Suprapubic skin (tissue), 4 donors: ENCODE measurements at regions not wholly inside any gene's neighbourhood (a gene's known extent, or its start where the extent isn't known, plus 50 kb on each side); places are given as distances from the start of the nearest gene placed in this dataset.

Experiments
- DNase-seq, 2 donors: peaks; one replicate each; pipeline ENCODE4 v3.0.0-alpha.2; 2019; ENCODE audit warnings: low spot score in 2 of 2
- H3K27ac ChIP-seq: fragments of 200-600 bp; sonication (generic); one replicate; pipeline ENCODE4 v1.5.1; 2019
- H3K27me3 ChIP-seq: fragments of 200-600 bp; sonication (generic); one replicate; pipeline ENCODE4 v1.5.1; 2019
- H3K36me3 ChIP-seq: fragments of 200-600 bp; sonication (generic); one replicate; pipeline ENCODE4 v1.5.1; 2019
- H3K4me1 ChIP-seq: fragments of 200-600 bp; sonication (generic); one replicate; pipeline ENCODE4 v1.5.1; 2019
- H3K4me3 ChIP-seq: fragments of 200-600 bp; sonication (generic); one replicate; pipeline ENCODE4 v1.5.1; 2019; ENCODE audit warnings: mild to moderate bottlenecking
- H3K9me3 ChIP-seq: fragments of 200-600 bp; sonication (generic); one replicate; pipeline ENCODE4 v1.5.1; 2019
- CTCF ChIP-seq, 2 donors: fragments of 200-600 bp in 1 of 2; fragments of 450-650 bp in 1 of 2; sonication (generic) in 1 of 2; IDR thresholded peaks; one replicate each; pipeline ENCODE4 v1.5.1; 2016 to 2019; ENCODE audit warnings: antibody characterized with exemption in 2 of 2, mild to moderate bottlenecking in 1 of 2, moderate library complexity in 1 of 2
- EP300 ChIP-seq: sonication (generic); formaldehyde crosslinking; IDR thresholded peaks from one replicate; pipeline ENCODE4 v1.6.1; 2017; ENCODE audit warnings: antibody characterized with exemption
- POLR2A ChIP-seq, 2 donors: fragments of 450-650 bp; IDR thresholded peaks; one replicate each; pipeline ENCODE4 v1.6.1; 2017; ENCODE audit warnings: antibody characterized with exemption in 2 of 2, mild to moderate bottlenecking in 2 of 2, moderate library complexity in 2 of 2
- POLR2AphosphoS5 ChIP-seq, 3 donors: sonication (generic); formaldehyde crosslinking; IDR thresholded peaks; one replicate each; pipeline ENCODE4 v1.6.1; 2017; ENCODE audit warnings: antibody characterized with exemption in 3 of 3
- WGBS: methylation state at CpG from one replicate; pipeline ENCODE4 v1.1.5; 2018; 5-methylcytosine and 5-hydroxymethylcytosine counted together

DNA sequence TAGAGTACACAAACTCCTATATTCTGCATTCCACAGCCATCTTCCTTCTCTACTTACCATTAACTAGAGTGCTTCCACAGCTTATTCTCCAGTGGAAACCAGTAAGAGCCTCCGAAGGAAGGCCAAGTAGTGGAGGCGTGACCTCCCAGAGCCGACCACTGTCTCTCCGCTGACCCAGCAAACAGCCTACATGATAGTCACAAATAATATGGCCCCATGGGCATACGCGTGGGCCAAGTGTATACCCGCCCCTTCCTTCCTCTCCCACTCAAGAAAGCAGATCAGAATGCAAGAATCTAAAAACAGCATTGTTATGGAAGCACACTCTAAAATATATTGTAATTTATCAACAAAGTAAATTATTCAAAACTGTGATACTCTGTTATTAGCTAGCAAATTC lies 526.6 kb upstream of the JARID2 start:
- Histone ChIP-seq H3K27me3 (no peaks in the 10 kb centered on the region), H3K27ac (no peak overlapping the region), H3K4me1 (peaks cover 30% of the 10 kb centered on the region), H3K9me3 (no peaks in the 10 kb centered on the region), H3K4me3 (no peak overlapping the region), H3K36me3 (no peaks in the 10 kb centered on the region)
- TF ChIP-seq CTCF (IDR thresholded peaks at IDR 0.05) (no peak), EP300 (no peak), POLR2A (IDR thresholded peaks at IDR 0.05) (no peak), POLR2AphosphoS5 (IDR thresholded peaks at IDR 0.05) (no peak)
- no peak for DNase-seq
- 79% methylated on average over 7 of the region's 7 CpGs for WGBS

- Histone ChIP-seq H3K27ac (peak overlapping the region; percentile 26), H3K4me3 (no peak overlapping the region), H3K4me1 (peaks cover 30% of the 10 kb centered on the region), H3K27me3 (no peaks in the 10 kb centered on the region), H3K36me3 (no peaks in the 10 kb centered on the region), H3K9me3 (no peaks in the 10 kb centered on the region)
- no peak for TF ChIP-seq POLR2AphosphoS5 (IDR thresholded peaks at IDR 0.05)
- TF ChIP-seq POLR2A (IDR thresholded peaks at IDR 0.05) = no peak
- TF ChIP-seq EP300 = no peak
- WGBS = 87% methylated on average over 1 of the region's 1 CpG
- DNase-seq = no peak
Observed at GRCh38 chr6:14720411-14721102, 525.3 kb upstream of the JARID2 start.

DNA sequence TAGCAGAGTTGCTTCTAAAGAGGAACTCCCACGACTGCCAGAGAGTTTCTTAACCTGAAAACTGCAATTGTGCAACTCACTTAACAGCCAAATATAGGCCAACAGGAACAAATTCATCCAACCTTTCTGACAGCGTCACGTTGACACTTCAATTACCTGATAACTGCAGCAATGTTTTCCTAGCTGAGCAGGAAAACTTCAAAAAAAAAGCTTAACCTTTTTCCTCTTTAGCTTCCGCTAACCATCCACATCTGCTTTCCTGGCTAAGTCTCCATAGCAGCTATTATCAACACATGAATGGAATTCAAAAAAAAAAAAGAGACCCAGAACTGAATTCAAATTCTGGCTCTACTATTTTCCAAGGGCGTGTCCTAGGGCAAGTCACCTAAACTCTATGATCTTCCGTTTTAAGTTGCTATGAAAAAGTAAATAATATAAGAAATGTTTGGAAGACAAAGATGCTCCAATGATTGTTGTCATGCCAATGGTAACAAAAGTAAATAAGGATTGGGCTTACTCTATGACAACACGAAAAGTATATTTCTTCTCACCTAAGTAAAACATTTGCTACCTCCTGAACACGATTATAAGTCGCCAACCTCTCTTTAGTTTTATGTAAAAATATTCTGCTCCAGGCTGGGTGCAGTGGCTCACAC lies 524.6 kb upstream of the JARID2 start:
- 37% methylated on average over 9 of the region's 9 CpGs for WGBS

DNA sequence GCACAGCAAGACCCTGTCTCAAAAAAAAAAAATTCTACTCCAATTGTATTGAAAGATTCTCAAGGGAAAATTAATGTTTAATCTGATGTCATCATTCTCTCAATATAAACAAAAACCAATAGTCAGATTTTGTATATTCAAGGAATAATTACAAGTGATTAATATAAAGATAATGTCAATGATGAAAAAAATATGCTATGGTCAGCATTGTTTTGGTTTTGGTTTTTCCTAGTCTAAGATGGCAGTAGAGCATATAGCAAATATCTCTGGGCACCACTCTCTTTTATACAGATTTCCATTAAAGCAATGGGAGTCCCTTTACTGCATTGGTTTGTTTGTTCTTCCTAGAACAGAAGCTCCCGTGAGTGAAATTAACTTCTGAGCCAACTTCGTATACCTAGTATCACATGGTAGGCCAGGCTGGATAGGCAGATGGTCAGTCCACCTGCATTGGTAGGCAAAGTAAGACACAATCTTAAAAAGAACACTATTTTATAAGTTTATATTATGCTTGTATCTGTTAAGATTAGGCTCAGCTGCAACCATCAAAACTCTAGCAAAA lies 523.8 kb upstream of the JARID2 start:
- DNase-seq = no peak
- H3K4me3 ChIP-seq = no peak overlapping the region
- H3K27me3 ChIP-seq = no peaks in the 10 kb centered on the region
- H3K36me3 ChIP-seq = no peaks in the 10 kb centered on the region
- 86% methylated on average over 2 of the region's 2 CpGs for whole genome bisulfite sequencing
- peak overlapping the region; percentile 36 for H3K27ac ChIP-seq
- peaks cover 22% of the 10 kb centered on the region for H3K4me1 ChIP-seq
- TF ChIP-seq EP300 (no peak), POLR2AphosphoS5 (IDR thresholded peaks at IDR 0.05) (no peak), CTCF (IDR thresholded peaks at IDR 0.05) (no peak)
- H3K9me3 ChIP-seq = no peaks in the 10 kb centered on the region

More for the DNA sequence above, 524.6 kb upstream of the JARID2 start:
- Histone ChIP-seq H3K9me3 (no peaks in the 10 kb centered on the region), H3K27me3 (no peaks in the 10 kb centered on the region), H3K4me3 (no peak overlapping the region), H3K4me1 (peaks cover 30% of the 10 kb centered on the region), H3K36me3 (no peaks in the 10 kb centered on the region), H3K27ac (peak overlapping the region; percentile 36)
- no peak for TF ChIP-seq CTCF (IDR thresholded peaks at IDR 0.05)
- no peak for TF ChIP-seq POLR2A (IDR thresholded peaks at IDR 0.05)
- TF ChIP-seq EP300 = no peak
- no peak for TF ChIP-seq POLR2AphosphoS5 (IDR thresholded peaks at IDR 0.05)
- no peak for DNase-seq

DNA sequence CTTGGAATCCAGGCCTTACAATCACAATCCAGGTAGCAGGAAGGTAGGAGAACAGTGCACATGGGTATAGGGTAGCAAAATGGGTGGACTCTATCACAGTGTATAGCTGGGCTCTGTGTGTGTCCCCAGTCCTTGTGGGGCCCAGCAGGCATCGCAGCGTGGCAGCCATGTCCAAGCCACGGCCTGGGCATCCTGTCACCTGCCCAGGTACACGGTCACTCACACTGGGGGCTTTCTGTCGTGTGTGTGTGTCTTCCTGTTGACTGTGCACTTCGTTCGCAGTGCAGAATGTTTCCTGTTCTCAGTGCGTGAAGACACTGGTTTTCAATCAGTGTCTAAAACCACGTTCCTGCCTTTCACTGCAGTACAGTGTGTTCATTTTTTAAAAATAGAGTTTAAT lies 523.2 kb upstream of the JARID2 start:
- H3K9me3 ChIP-seq = no peaks in the 10 kb centered on the region
- WGBS = 83% methylated on average over 8 of the region's 9 CpGs
- no peak for TF ChIP-seq EP300
- TF ChIP-seq POLR2AphosphoS5 (IDR thresholded peaks at IDR 0.05) = no peak
- no peak for TF ChIP-seq POLR2A (IDR thresholded peaks at IDR 0.05)
- TF ChIP-seq CTCF (IDR thresholded peaks at IDR 0.05) = no peak
- no peak overlapping the region for H3K4me3 ChIP-seq
- DNase-seq = no peak
- no peaks in the 10 kb centered on the region for H3K27me3 ChIP-seq
- H3K36me3 ChIP-seq = no peaks in the 10 kb centered on the region
- peaks cover 16% of the 10 kb centered on the region for H3K4me1 ChIP-seq
- no peak overlapping the region for H3K27ac ChIP-seq
